NCI-H2107 (cell line): ENCODE measurements at regions not wholly inside any gene's neighbourhood (a gene's known extent, or its start where the extent isn't known, plus 50 kb on each side); places are given as distances from the start of the nearest gene placed in this dataset.
"Not testable (repeated sequence)": the region's sequence is repeated elsewhere in the genome, so short reads cannot be mapped to it uniquely, and the experiment has no call there.

Experiments
- DNase-seq: peaks from one replicate; lab custom pipeline; 2025; lab: John Stamatoyannopoulos, UW

DNA sequence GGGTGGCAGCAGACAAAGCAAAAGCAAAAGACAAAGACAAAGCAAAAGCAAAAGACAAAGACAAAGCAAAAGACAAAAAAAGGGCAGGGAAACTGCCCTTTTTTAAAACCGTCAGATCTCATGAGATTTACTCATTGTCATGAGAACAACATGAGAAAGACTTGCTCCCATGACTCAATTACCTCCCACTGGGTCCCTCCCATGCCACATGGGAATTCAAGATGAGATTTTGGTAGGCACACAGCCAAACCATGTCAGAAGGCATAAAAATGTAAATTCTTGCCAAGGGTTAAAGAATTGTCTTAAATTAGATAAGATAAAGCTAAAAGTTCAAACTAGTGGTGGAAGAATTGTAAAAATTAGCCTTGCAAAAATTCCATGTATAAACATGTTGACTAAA, 419.7 kb downstream of the TRAM1L1 start:
- no peak for DNase-seq

DNA sequence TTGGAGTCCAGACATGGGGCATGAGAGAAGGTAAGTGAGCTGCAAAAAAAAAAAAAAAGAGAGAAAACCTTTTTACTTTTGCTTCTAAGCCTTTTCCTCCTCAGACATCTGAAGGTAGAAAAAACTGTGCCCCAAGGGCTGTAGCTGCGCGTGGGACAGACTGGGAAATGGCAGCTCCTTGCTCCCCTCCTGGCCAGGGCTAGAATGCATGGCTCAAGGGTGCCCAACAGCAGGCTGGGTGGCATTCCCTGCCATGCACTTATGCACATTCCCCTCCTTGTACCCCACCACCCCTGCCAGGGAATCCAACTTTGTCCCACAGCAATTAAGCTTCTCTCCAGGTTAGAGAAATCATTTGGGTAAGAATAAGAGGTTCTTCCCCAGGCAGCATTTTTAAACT, 421.2 kb downstream of the TRAM1L1 start:
- DNase-seq, result no peak

GRCh38 chr4:116639070-116639577, 446.3 kb downstream of the TRAM1L1 start:
- DNase-seq, result no peak

DNA sequence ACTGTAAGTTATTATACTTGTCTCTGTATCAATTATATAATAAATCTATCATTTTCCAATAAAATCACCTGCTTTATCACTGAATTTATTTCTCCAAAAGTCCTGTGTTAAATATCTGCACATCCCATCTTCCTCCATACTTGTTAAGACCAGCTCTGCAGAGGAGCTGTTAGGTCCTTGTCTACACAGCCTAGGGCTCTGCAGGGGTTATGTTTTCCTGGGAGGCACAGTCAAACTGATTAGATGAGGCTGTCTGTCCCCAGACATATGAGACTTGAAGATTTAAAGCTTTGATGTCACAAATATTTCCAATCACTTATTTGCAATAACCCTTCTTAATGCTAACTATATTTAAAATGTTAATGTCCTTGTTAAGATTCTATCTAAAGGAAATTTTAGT, 446.8 kb downstream of the TRAM1L1 start:
- DNase-seq, result no peak

- no peak for DNase-seq
Measured at GRCh38 chr4:116636917-116637316, 448.5 kb downstream of the TRAM1L1 start.

DNA sequence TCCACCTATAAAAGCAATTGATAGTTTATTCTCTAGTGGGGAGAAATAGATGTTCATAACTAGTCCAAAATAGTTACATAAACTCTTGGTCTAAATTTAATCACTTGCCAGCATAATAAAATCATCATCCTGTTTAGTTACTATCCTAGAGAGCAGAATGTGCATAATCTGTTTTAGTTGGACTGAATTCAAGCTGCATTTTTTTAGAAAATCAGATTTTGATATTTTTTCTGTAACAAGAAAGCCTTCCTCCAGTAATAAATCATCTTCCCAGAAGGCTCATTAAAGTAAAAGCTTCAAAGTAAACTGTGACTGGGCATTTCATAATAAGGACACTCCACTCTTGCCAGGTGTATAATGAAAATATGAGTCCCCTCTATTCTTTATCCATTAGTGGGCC, 453.1 kb downstream of the TRAM1L1 start:
- no peak for DNase-seq

GRCh38 chr4:116628598-116628997, 456.8 kb downstream of the TRAM1L1 start:
- no peak for DNase-seq

DNA sequence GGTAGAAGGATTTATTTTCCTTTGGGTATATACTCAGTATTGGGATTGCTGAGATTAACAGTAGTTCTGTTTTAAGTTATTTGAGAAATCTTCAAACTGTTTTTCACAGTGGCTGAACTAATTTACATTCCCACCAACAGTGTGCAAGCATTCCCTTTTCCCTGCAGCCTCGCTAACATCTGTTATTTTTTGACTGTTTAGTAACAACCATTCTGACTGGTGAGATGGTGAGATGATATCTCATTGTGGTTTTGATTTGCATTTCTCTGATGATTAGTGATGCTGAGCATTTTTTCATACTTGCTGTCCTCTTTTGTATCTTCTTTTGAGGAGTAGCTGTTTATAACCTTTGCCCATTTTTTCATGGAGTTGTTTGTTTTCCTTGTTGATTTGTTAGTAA, 457.8 kb downstream of the TRAM1L1 start:
- DNase-seq, result no peak

GRCh38 chr4:116619508-116619907, 465.9 kb downstream of the TRAM1L1 start:
- not testable (repeated sequence) for DNase-seq

DNA sequence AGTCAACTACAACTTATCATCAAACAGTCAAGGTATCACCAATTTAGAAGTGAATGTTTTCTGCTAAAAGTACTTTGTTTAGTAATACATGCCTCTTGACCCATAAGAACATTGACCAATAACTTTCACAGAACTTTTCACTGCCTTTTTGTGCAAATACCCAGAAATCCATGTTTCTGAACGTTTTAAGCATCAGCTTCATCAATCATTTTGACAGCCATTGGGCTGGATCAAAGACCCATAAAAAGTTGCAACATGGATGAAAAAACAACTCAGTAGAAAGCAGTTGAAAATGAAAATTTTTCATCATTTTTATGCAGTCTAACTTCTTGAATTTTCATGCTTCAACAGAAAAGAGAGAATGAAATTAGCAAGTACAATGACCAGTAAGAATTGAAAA, 466.7 kb downstream of the TRAM1L1 start:
- no peak for DNase-seq

GRCh38 chr4:116603096-116603495, 482.3 kb downstream of the TRAM1L1 start:
- no peak for DNase-seq

- DNase-seq, result no peak
Measured at GRCh38 chr4:116599859-116600258, 485.5 kb downstream of the TRAM1L1 start.

- DNase-seq, result no peak
Measured at GRCh38 chr4:116598980-116599789, 486.2 kb downstream of the TRAM1L1 start.

GRCh38 chr4:116598155-116598979, 487.0 kb downstream of the TRAM1L1 start:
- no peak for DNase-seq

DNA sequence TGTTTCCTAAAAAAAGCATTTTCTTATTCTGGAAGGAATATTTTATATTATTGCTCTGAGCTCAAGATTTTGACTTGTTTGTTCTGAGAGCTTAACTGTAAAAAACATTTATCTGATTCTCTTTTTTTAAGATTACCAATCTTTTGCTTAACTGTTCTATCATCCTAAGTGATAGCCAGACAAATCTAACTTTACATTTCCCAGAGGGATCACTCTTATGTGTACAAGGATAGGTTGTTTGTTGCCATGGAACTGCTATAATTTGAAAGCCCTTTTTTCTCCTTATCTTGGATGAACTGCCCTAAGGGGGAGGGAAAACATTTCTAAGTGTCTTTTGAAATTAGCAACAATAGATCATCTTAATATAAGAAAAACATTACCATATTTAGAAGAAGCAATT, 494.7 kb downstream of the TRAM1L1 start:
- DNase-seq, result no peak

DNA sequence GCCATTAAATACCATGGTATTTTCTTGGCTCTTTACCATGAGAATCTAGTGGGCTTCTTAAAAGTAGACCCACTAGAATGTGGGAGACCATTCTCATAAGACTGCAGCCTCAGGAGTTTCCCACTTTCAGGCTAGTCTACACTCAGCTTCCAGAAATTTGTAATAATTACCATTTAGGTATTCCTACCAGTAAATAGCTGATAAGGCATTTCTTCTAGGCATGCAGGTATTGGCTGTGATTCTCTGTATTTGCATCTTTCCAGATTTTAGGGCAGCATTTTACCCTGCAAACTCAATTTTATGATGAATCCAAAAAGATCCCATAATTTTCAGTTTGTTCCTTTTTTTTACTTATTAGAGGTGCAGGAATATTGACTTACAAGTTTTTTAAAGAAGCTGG, 496.6 kb downstream of the TRAM1L1 start:
- DNase-seq, result no peak

DNA sequence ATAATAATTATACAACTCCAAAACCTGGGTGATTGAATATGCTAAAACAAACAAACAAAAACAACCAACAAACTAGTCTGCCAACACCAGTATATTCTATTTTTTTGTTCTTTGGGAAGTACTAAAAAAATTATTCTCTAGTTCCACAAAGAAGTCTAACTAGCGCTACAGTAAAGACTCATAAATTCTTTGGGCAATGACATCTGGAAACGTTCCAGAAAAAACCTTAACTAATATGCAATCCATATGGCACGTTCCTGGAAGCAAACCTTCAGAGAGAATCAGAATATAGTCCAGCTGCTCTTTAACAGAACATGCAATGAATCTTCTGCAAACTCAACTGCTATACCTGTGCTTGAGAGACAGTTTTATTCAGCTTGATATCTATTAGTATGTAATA, 500.1 kb downstream of the TRAM1L1 start:
- no peak for DNase-seq

- DNase-seq, result no peak
Measured at GRCh38 chr4:116577321-116577720, 508.1 kb downstream of the TRAM1L1 start.

DNA sequence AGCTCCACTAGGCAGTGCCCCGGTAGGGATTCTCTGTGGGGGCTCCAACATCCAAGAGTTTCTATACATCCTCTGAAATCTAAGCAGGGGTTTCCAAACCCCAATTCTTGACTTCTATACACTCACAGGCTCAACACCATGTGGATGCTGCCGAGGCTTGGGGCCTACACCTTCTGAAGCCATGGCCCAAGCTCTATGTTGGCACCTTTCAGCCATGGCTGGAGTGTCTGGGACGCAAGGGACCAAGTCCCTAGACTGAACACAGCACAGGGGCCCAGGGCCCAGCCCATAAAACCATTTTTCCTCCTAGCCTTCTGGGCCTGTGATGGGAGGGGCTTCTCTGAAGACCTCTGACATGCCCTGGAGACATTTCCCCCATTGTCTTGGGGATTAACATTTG, 511.8 kb downstream of the TRAM1L1 start:
- no peak for DNase-seq

DNA sequence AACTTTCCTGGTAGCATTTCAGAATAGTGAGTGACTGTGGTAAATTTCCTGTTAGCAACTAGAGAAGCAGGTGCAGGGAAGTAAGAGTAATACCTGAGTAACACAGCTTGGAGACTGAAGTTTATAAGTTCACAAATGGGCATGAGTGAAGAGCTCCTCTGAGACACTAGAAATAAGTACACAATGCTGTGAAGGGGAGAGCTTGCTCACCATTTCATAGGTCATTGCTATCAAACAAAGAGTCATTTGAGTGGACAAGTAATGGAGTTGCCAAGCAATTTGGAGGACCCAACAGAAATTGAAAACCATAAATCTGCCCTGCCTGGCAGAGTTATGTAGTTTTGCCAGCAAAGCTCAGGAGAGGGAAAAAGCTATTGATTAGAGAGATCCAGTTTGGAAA, 523.6 kb downstream of the TRAM1L1 start:
- no peak for DNase-seq

GRCh38 chr4:116551806-116552205, 533.6 kb downstream of the TRAM1L1 start:
- DNase-seq, result no peak

DNA sequence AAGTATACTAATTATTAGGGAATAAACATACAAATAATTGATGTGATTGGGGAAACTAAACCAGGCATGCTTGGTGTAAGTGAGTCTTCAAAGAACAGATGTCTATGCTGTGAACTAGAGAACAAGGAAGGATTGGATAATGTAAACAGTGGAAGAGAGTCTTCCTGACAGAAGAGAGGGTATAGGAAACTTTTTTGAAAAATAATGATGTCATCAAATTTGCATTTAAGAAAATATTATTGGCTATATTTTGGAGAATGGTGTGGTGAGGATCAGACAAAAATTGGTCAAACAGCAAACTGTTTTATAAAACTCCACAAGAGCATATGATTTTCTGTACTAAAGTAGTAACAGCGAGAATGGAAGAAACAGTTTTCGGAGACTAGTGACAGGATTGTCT, 537.7 kb downstream of the TRAM1L1 start:
- no peak for DNase-seq

GRCh38 chr4:116546759-116547158, 538.6 kb downstream of the TRAM1L1 start:
- no peak for DNase-seq
